Stimulated activated CD4-positive, alpha-beta T cell treated with anti-CD3 and anti-CD28 coated beads, Interleukin-12 subunit alpha, Interleukin-12 subunit beta, amount 100 ng/mL, for 24 hours (primary cell): ENCODE measurements at regions not wholly inside any gene's neighbourhood (a gene's known extent, or its start where the extent isn't known, plus 50 kb on each side); places are given as distances from the start of the nearest gene placed in this dataset.

Source experiments
- DNase-seq, 2 experiments: peaks; one replicate each; pipeline ENCODE4 v3.0.0-alpha.2; 2020; ENCODE audit warnings: low read depth in 2 of 2

DNA sequence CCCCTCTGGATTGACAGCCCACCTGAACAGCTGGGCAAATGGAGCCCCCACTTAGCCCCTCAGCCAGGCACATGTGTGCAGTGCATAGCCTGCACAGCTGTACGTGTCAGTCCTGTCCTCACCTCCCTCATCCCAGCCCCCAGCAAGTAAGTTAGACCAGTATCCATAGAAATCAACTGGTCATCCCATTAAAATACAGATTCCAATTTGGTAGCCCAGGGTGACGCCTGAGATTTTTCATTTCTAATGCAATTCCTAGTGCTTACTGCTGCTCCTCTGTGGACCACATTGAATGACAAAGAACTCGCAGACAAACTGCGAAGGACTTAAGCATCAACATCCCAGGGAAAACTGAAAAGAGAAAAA, 99.0 kb upstream of the GJB5 start:
- DNase-seq, result no peak

DNA sequence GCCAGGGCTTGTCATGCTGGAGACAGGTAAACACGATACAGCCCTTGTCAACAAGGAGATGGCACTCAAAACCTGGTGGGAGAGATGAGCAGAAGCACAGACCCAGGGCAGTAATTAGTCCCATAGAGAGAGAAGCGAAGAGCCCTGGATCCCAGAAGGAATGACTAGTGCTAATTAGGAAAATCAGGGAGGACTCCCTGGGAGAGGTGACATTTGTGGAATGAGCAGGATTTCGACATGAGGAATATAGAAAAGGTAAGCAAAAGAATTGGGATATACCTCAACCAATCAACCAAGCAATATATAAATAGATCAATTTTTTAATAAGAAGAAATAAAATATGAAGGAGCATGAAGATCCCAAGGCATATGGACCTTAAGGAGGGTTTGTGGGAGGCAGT, 98.5 kb upstream of the GJB5 start:
- no peak for DNase-seq

GRCh38 chr1:34656731-34657130, 98.1 kb upstream of the GJB5 start:
- no peak for DNase-seq

DNA sequence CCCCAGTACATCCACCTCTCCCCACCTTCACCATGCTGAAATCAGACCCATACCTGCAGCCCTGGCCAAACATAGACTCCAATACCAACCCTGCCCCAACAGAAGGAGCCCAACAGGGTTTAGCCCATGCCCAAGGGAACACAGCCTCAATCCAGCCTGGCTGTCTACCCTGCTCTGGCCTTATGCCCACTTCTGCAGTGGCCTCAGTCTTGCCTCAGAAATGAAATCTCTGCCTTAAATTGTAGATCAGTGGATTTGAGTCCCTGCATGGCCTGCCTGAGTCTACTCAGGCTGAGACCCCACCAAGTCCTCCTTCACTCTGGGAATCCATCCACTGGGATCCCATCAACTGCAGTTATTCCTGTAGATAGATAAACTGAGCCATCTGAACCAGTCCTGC, 97.6 kb upstream of the GJB5 start:
- DNase-seq, result no peak

DNA sequence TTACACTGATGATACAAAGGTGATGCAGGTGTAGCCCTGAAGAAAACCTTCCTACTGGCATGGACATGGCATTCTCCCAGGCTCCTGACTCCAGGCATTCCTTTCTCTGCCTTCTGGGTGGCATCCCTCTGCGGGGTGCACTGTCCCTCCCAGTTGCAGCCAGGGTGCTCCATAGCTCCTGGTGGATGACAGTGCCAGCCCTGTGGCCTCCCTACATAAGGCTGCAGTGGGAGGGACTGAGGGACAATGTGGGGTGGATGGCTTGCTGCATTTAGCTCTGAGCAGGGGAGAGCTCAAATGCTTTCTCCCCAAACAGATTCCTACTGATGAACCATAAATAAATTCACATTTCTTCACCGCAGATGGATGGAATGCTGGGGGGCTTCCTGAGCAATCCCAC, 97.0 kb upstream of the GJB5 start:
- no peak for DNase-seq

GRCh38 chr1:34663031-34663430, 91.8 kb upstream of the GJB5 start:
- DNase-seq, result no peak

GRCh38 chr1:34668063-34668462, 86.8 kb upstream of the GJB5 start:
- DNase-seq, result no peak

DNA sequence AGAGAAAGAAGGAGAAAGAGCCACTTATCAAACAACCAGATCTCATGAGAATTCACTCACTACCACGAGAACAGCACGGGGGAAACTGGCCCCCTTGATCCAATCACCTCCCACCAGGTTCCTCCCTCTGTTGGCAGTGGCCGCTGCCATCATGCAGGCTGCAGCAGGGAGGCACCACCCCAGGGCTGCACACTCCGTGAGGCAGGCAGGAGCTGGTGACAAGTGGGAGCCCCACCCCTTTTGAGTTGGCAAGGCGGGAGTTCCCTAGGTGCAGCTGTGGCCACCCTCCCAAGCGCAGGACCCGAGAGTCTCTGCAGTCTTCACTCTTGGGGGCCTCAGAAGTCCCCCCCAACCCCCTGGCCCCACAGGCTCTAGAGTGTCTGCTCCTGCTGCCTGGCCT, 83.9 kb upstream of the GJB5 start:
- DNase-seq, result no peak

DNA sequence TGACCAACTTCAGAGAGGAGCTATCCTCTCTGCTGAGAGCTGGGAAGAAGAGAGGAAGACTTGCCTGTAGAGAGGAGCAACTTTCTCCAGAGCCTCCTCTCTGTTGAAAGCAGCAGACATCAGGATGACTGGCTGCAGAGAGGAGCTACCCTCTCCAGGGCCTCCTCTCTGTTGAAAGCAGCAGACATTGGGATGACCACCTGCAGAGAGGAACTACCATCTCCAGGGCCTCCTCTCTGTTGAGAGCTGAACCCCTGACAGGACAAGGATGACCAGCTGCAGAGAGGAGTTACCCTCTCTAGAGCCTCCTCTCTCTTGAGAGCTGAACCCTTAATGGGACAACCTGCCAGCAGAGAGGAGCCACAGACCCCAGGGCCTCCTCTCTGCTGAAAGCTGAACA, 83.0 kb upstream of the GJB5 start:
- no peak for DNase-seq

- DNase-seq, result peak; percentile 7 to 49
Observed at GRCh38 chr1:34681480-34682451, 73.1 kb upstream of the GJB5 start.

- DNase-seq, result no peak
Observed at GRCh38 chr1:34682452-34683223, 72.2 kb upstream of the GJB5 start.

DNA sequence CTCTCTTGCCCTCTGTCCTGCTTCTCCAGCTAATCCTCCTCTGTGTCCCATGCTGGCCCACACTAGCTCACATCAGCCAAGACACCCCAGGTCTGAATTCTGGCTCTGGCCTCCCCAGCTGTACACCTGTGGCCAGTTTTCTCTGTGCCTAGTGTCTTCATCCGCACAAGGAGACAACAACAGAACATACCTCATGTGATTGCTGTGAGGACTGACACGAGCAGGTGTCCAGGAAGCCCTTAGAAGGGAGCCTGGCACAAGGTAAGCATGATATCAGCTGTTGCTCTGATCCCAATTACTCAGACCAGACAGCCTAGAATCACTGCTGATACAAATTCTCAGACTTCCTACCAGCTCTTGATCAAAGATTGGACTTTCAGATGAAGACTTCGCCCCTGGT, 71.2 kb upstream of the GJB5 start:
- no peak for DNase-seq

DNA sequence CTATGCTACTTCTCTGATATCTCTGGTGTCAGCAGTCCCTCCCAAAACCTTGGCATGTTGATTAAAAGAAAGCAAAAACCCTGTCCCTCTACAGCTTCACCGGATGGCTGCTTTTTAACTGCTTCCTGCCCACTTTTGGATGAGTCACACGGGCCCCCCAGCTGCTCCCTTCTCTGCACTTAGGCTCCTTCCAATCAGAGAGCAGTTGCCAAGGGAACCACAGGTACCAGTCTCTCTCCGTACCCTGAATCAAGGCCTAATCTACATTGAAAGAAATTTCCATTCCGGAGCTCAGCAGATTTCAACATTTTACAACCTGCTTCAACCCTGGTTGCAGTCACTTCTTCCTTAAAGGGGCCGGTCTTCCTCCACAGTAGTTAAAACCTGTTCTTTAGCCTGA, 70.6 kb upstream of the GJB5 start:
- peak in 1 of 2 experiments; percentile 2 for DNase-seq

GRCh38 chr1:34685225-34685624, 69.6 kb upstream of the GJB5 start:
- no peak for DNase-seq

GRCh38 chr1:34686531-34686930, 68.3 kb upstream of the GJB5 start:
- DNase-seq, result no peak

GRCh38 chr1:34688006-34688741, 66.7 kb upstream of the GJB5 start:
- no peak for DNase-seq

- DNase-seq, result no peak
Observed at GRCh38 chr1:34690269-34690668, 64.6 kb upstream of the GJB5 start.

DNA sequence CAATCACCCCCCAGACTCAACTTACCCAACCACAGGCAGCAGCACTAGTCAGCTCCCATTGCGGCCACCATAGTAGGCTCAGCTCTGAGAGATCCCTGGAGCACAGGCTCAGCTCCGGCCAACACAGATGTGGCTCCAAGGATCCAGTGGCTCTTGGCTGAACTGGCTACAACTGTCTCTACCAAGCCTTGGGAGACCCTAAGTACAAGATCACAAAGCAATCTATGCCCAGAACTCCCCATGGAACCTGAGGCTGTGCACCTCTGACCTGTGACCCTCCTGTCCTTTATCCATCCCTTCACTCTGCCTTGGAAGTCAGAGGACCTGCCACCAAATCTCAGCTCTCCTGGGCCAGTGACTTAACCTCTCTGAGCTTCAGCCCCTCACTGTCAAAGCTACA, 61.8 kb upstream of the GJB5 start:
- DNase-seq, result no peak

- DNase-seq, result no peak
Observed at GRCh38 chr1:34694383-34694782, 60.5 kb upstream of the GJB5 start.

- no peak for DNase-seq
Observed at GRCh38 chr1:34695580-34695979, 59.3 kb upstream of the GJB5 start.

- no peak for DNase-seq
Observed at GRCh38 chr1:34696230-34696629, 58.6 kb upstream of the GJB5 start.

GRCh38 chr1:34696981-34697380, 57.9 kb upstream of the GJB5 start:
- DNase-seq, result no peak
